ENCODE measurements at regions not wholly inside any gene's neighbourhood (a gene's known extent, or its start where the extent isn't known, plus 50 kb on each side); places are given as distances from the start of the nearest gene placed in this dataset.

DNA sequence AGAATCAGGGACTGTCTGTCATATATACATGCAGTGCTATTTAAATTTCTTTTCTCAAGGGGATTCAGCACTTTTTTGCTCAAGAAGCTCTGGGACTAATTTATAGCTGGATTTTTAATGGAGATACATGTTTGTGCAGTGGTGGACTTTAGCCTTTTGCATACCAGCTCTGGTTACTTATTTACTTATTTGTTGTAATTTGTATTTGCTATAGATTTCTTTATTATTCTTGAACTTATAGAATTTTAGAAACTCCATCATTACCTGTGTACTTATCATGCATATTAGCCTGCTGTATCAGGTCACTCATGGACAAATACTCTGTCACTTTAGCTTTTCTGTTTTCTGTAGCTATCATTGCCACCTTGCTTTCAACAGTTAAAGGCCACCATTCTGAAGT lies 1296.9 kb upstream of the TMPRSS15 start:
- TF ChIP-seq, protein P1, sequence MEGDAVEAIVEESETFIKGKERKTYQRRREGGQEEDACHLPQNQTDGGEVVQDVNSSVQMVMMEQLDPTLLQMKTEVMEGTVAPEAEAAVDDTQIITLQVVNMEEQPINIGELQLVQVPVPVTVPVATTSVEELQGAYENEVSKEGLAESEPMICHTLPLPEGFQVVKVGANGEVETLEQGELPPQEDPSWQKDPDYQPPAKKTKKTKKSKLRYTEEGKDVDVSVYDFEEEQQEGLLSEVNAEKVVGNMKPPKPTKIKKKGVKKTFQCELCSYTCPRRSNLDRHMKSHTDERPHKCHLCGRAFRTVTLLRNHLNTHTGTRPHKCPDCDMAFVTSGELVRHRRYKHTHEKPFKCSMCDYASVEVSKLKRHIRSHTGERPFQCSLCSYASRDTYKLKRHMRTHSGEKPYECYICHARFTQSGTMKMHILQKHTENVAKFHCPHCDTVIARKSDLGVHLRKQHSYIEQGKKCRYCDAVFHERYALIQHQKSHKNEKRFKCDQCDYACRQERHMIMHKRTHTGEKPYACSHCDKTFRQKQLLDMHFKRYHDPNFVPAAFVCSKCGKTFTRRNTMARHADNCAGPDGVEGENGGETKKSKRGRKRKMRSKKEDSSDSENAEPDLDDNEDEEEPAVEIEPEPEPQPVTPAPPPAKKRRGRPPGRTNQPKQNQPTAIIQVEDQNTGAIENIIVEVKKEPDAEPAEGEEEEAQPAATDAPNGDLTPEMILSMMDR (IDR thresholded peaks at IDR 0.05) = no peak
- TF ChIP-seq POLR2A (IDR thresholded peaks at IDR 0.05) (no peak), POLR2AphosphoS5 (IDR thresholded peaks at IDR 0.05) (no peak), EP300 (IDR thresholded peaks at IDR 0.05) (no peak)
